HL-60 (cell line): ENCODE measurements at regions not wholly inside any gene's neighbourhood (a gene's known extent, or its start where the extent isn't known, plus 50 kb on each side); places are given as distances from the start of the nearest gene placed in this dataset.

Experiments
- DNase-seq, 2 experiments: peaks; one replicate each; pipeline ENCODE4 v3.0.0-alpha.2; 2010 to 2020; ENCODE audit warnings: low read depth in 1 of 2, low spot score in 1 of 2
- H3K27ac ChIP-seq: fragments of 250-450 bp; sonication (Bioruptor Pico); replicated peaks from 2 replicates; pipeline ENCODE4 v1.5.1; 2020; ENCODE audit warnings: mild to moderate bottlenecking, moderate library complexity
- H3K27me3 ChIP-seq: fragments of 250-450 bp; sonication (Bioruptor Pico); 2 replicates; pipeline ENCODE4 v1.5.1; 2021; ENCODE audit warnings: mild to moderate bottlenecking, moderate library complexity; ENCODE audit not compliant: insufficient read depth, poor library complexity, severe bottlenecking
- H3K4me3 ChIP-seq: replicated peaks from 2 replicates; pipeline ENCODE4 v1.5.1; 2011; ENCODE audit warnings: mild to moderate bottlenecking, control low read depth, low read length; ENCODE audit not compliant: insufficient read depth
- GABPA ChIP-seq: IDR thresholded peaks from 2 replicates; pipeline ENCODE4 v1.6.1; 2012; ENCODE audit warnings: low read depth
- POLR2AphosphoS5 ChIP-seq: IDR thresholded peaks from 2 replicates; pipeline ENCODE4 v1.6.1; 2012; ENCODE audit warnings: low read depth
- SPI1 ChIP-seq: IDR thresholded peaks from 2 replicates; pipeline ENCODE4 v1.6.1; 2012; ENCODE audit warnings: low read depth, mild to moderate bottlenecking, borderline replicate concordance
- TF ChIP-seq, protein P1 (sequence below): IDR thresholded peaks from 2 replicates; pipeline ENCODE4 v1.6.1; 2012; ENCODE audit warnings: low read depth; ENCODE audit not compliant: insufficient replicate concordance
- TF ChIP-seq, protein P2 (sequence below): IDR thresholded peaks from one replicate; pipeline ENCODE4 v1.5.1; 2011; ENCODE audit warnings: low read length, control low read depth, inconsistent platforms; ENCODE audit not compliant: insufficient read depth

DNA sequence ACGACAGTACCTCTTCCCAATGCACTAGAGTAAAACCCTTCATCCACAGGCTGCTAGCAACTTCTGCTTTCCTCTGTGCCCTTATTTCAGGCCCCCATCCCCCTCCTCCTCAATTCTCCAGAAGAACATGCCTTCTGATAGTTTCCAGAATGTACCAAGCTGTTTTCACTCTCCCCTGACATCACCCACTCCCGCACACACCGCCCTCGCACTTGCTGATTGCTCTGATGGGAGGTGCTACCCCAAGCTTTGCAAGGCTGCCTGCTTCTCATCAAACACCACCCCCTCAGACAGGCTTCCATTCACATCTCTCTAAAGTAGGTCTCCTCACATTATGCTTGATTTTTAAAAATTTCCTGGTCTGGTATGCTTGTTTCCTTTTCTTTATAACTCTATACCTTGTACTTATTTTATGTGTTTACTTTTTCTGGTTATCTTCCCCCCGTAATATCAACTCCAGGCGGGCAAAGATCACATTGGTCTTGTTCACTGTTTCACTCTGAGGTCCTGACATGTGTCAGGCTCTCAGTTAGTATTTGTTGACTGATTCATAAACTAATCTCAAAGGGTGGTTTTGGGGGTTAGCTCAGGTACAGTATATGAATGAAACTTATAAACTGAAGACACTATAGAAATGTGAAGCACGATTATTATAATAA is 91.0 kb upstream of the C9orf72 start:
- H3K27ac ChIP-seq = no peak overlapping the region
- no peak for DNase-seq
- H3K4me3 ChIP-seq = no peak overlapping the region
- TF ChIP-seq GABPA (no peak), SPI1 (no peak), POLR2AphosphoS5 (no peak)
- TF ChIP-seq, protein P1, sequence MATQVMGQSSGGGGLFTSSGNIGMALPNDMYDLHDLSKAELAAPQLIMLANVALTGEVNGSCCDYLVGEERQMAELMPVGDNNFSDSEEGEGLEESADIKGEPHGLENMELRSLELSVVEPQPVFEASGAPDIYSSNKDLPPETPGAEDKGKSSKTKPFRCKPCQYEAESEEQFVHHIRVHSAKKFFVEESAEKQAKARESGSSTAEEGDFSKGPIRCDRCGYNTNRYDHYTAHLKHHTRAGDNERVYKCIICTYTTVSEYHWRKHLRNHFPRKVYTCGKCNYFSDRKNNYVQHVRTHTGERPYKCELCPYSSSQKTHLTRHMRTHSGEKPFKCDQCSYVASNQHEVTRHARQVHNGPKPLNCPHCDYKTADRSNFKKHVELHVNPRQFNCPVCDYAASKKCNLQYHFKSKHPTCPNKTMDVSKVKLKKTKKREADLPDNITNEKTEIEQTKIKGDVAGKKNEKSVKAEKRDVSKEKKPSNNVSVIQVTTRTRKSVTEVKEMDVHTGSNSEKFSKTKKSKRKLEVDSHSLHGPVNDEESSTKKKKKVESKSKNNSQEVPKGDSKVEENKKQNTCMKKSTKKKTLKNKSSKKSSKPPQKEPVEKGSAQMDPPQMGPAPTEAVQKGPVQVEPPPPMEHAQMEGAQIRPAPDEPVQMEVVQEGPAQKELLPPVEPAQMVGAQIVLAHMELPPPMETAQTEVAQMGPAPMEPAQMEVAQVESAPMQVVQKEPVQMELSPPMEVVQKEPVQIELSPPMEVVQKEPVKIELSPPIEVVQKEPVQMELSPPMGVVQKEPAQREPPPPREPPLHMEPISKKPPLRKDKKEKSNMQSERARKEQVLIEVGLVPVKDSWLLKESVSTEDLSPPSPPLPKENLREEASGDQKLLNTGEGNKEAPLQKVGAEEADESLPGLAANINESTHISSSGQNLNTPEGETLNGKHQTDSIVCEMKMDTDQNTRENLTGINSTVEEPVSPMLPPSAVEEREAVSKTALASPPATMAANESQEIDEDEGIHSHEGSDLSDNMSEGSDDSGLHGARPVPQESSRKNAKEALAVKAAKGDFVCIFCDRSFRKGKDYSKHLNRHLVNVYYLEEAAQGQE = no peak
- TF ChIP-seq, protein P2, sequence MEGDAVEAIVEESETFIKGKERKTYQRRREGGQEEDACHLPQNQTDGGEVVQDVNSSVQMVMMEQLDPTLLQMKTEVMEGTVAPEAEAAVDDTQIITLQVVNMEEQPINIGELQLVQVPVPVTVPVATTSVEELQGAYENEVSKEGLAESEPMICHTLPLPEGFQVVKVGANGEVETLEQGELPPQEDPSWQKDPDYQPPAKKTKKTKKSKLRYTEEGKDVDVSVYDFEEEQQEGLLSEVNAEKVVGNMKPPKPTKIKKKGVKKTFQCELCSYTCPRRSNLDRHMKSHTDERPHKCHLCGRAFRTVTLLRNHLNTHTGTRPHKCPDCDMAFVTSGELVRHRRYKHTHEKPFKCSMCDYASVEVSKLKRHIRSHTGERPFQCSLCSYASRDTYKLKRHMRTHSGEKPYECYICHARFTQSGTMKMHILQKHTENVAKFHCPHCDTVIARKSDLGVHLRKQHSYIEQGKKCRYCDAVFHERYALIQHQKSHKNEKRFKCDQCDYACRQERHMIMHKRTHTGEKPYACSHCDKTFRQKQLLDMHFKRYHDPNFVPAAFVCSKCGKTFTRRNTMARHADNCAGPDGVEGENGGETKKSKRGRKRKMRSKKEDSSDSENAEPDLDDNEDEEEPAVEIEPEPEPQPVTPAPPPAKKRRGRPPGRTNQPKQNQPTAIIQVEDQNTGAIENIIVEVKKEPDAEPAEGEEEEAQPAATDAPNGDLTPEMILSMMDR = no peak
- no peaks in the 10 kb centered on the region for H3K27me3 ChIP-seq

DNA sequence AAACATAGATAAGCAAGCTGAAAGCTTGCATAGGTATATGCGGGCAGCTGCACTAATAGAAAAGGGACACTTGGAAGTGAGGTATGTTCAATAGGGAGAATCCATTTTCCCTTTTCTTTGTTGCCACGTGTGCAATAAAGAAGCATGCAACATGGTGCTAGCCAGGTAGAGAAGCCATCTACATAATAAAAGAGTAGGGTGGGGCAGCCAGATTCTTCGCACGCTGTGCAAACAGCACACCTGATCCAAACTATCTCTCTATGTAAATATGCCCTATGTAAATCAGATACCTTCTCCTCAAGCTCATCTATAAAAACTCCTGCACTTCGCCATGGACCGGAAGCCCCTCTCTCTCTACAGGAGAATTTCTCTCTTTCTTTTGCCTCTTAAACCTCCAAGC is 91.9 kb upstream of the C9orf72 start:
- DNase-seq = no peak
- H3K27me3 ChIP-seq = no peaks in the 10 kb centered on the region
- TF ChIP-seq, protein P2 = no peak
- no peak for TF ChIP-seq SPI1
- TF ChIP-seq, protein P1 = no peak
- TF ChIP-seq GABPA = no peak
- TF ChIP-seq POLR2AphosphoS5 = no peak
- no peak overlapping the region for H3K27ac ChIP-seq
- H3K4me3 ChIP-seq = no peak overlapping the region

DNA sequence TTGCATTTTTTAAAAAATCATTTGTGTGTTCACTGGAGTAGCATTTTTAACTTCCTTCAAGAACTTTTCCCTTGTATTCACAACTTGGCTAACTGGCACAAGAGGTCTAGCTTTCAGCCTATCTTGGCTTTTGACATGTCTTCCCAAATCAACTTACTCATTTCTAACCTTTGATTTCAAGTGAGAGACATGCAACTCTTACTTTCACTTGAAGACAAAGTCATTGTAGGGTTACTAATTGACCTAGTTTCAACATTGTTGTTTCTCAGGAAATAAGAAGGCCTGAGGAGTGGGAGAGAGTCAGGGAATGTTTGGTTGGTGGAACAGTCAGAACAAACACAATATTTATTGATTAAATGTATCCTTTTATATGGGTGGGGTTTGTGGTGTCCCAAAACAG is 95.0 kb upstream of the C9orf72 start:
- no peaks in the 10 kb centered on the region for H3K27me3 ChIP-seq
- H3K27ac ChIP-seq = no peak overlapping the region
- H3K4me3 ChIP-seq = no peak overlapping the region
- DNase-seq = no peak
- TF ChIP-seq SPI1 (no peak), GABPA (no peak), POLR2AphosphoS5 (no peak)

DNA sequence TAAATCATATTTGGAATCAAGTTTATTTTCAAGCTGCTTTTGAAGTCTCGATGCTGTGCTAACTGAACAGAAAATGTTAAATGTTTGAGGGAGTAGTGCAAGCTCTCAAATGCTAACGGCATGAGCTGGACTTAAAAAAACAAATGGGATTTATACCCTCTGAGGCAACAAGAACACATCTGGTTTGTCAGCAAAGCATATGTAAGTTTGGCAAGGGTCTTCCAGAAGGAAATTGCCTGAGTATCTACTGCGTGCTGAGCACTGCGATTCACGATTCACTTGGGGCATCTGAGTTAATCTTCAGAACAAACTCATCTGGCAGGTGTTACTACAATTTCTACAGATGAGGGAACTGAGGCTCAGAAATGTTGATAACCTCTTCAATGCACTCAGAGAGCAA is 98.4 kb upstream of the C9orf72 start:
- no peak overlapping the region for H3K27ac ChIP-seq
- no peak for DNase-seq
- TF ChIP-seq, protein P1 = no peak
- TF ChIP-seq SPI1 = no peak
- TF ChIP-seq, protein P2 = no peak
- TF ChIP-seq GABPA = no peak
- H3K27me3 ChIP-seq = no peaks in the 10 kb centered on the region
- no peak overlapping the region for H3K4me3 ChIP-seq
